ENCODE measurements at regions not wholly inside any gene's neighbourhood (a gene's known extent, or its start where the extent isn't known, plus 50 kb on each side); places are given as distances from the start of the nearest gene placed in this dataset.

DNA sequence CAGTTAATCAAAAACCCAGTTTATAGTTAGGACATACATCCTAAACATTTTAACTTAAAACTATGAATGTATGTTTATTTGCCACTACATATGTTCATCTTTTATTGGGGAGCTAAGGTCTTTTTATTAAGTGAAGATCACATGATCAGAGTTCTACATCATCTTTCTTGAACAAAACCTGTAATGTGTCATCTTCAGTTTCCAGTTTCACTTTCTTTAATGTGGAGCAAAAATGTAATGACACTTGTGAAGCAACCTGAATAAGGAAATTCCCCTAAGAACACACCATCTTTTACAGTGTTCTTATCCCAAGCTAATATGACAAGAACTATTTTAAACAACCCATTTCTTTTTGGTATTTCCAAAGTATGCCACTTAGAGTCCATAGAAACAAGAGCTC, 166.7 kb upstream of the BET1 start:
- TF ChIP-seq, protein P1, sequence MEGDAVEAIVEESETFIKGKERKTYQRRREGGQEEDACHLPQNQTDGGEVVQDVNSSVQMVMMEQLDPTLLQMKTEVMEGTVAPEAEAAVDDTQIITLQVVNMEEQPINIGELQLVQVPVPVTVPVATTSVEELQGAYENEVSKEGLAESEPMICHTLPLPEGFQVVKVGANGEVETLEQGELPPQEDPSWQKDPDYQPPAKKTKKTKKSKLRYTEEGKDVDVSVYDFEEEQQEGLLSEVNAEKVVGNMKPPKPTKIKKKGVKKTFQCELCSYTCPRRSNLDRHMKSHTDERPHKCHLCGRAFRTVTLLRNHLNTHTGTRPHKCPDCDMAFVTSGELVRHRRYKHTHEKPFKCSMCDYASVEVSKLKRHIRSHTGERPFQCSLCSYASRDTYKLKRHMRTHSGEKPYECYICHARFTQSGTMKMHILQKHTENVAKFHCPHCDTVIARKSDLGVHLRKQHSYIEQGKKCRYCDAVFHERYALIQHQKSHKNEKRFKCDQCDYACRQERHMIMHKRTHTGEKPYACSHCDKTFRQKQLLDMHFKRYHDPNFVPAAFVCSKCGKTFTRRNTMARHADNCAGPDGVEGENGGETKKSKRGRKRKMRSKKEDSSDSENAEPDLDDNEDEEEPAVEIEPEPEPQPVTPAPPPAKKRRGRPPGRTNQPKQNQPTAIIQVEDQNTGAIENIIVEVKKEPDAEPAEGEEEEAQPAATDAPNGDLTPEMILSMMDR (IDR thresholded peaks at IDR 0.05) = no peak
- TF ChIP-seq POLR2A (IDR thresholded peaks at IDR 0.05) = no peak
